Activated CD8-positive, alpha-beta T cell treated with anti-CD3 and anti-CD28 coated beads for 36 hours (primary cell): ENCODE measurements at regions not wholly inside any gene's neighbourhood (a gene's known extent, or its start where the extent isn't known, plus 50 kb on each side); places are given as distances from the start of the nearest gene placed in this dataset.
"Not testable (repeated sequence)": the region's sequence is repeated elsewhere in the genome, so short reads cannot be mapped to it uniquely, and the experiment has no call there.

Source experiments
- ATAC-seq: fragments of 200-7000 bp; cut with Tn5 transposase; one replicate; pipeline ENCODE4 v1.10.0; 2021; ENCODE audit warnings: mild to moderate bottlenecking, moderate library complexity
- CTCF ChIA-PET: fragments of 350-600 bp; sonication (Branson Sonifier 250); formaldehyde crosslinking; loops from one replicate; lab custom pipeline; 2021; ENCODE audit warnings: antibody characterized with exemption; lab: Charles Lee
- POLR2A ChIA-PET: fragments of 350-600 bp; sonication (Branson Sonifier 250); formaldehyde crosslinking; loops from one replicate; lab custom pipeline; 2021; ENCODE audit warnings: antibody characterized with exemption; lab: Charles Lee
- DNase-seq: peaks from one replicate; pipeline ENCODE4 v3.0.0-alpha.2; 2020
- H3K27ac Mint-ChIP-seq: one replicate; pipeline ENCODE4 v1.8.0; 2021; ENCODE audit warnings: mild to moderate bottlenecking, mixed read lengths
- H3K27me3 Mint-ChIP-seq: one replicate; pipeline ENCODE4 v1.8.0; 2021; ENCODE audit warnings: mixed read lengths
- H3K36me3 Mint-ChIP-seq: one replicate; pipeline ENCODE4 v1.8.0; 2021; ENCODE audit warnings: low read depth, mixed read lengths
- H3K4me1 Mint-ChIP-seq: one replicate; pipeline ENCODE4 v1.8.0; 2021; ENCODE audit warnings: low read depth, mixed read lengths
- H3K4me3 Mint-ChIP-seq: one replicate; pipeline ENCODE4 v1.8.0; 2021; ENCODE audit warnings: mild to moderate bottlenecking, moderate library complexity, mixed read lengths
- H3K9me3 Mint-ChIP-seq: one replicate; pipeline ENCODE4 v1.8.0; 2021; ENCODE audit warnings: mixed read lengths
- CTCF ChIP-seq: fragments of 200-600 bp; IDR thresholded peaks from one replicate; pipeline ENCODE4 v1.8.0; 2022; ENCODE audit warnings: antibody characterized with exemption, mild to moderate bottlenecking
- intact Hi-C: fragments of 100-400 bp; cut with micrococcal nuclease; formaldehyde crosslinking; loops from one replicate; pipeline ENCODE4 v1.10.0; 2022

- Mint-ChIP-seq H3K4me3 (no peak overlapping the region), H3K4me1 (no peaks in the 10 kb centered on the region), H3K27ac (no peak overlapping the region), H3K9me3 (peaks cover 11% of the 10 kb centered on the region), H3K27me3 (no peaks in the 10 kb centered on the region), H3K36me3 (no peaks in the 10 kb centered on the region)
- ChIA-PET CTCF (no interaction called here), POLR2A (no interaction called here)
- TF ChIP-seq CTCF: no peak
- intact Hi-C loops: no loop called here
- ATAC-seq: no peak
- no peak for DNase-seq
These were observed 921.8 kb upstream of the PCDH10 start for GRCh38 chr4:132227151-132227856.

GRCh38 chr4:132227857-132228165 lies 921.3 kb upstream of the PCDH10 start:
- H3K9me3 Mint-ChIP-seq: peaks cover 10% of the 10 kb centered on the region
- H3K27me3 Mint-ChIP-seq, H3K4me3 Mint-ChIP-seq, H3K36me3 Mint-ChIP-seq, ATAC-seq, intact Hi-C loops, H3K27ac Mint-ChIP-seq, CTCF ChIA-PET, POLR2A ChIA-PET, H3K4me1 Mint-ChIP-seq: not testable (repeated sequence)
- peak; percentile 17 for DNase-seq

- ATAC-seq (no peak), DNase-seq (no peak)
- intact Hi-C loops: no loop called here
- ChIA-PET POLR2A (no interaction called here), CTCF (no interaction called here)
- H3K36me3 Mint-ChIP-seq: no peaks in the 10 kb centered on the region
- no peak for TF ChIP-seq CTCF
- no peaks in the 10 kb centered on the region for H3K27me3 Mint-ChIP-seq
- H3K9me3 Mint-ChIP-seq: peaks cover 10% of the 10 kb centered on the region
- H3K4me3 Mint-ChIP-seq: no peak overlapping the region
- H3K4me1 Mint-ChIP-seq: no peaks in the 10 kb centered on the region
- H3K27ac Mint-ChIP-seq: no peak overlapping the region
These were observed 920.4 kb upstream of the PCDH10 start for GRCh38 chr4:132228676-132229075.

- no peaks in the 10 kb centered on the region for H3K4me1 Mint-ChIP-seq
- no peak overlapping the region for H3K4me3 Mint-ChIP-seq
- ChIA-PET POLR2A (no interaction called here), CTCF (no interaction called here)
- H3K9me3 Mint-ChIP-seq: peaks cover 9% of the 10 kb centered on the region
- H3K27ac Mint-ChIP-seq: no peak overlapping the region
- intact Hi-C loops: no loop called here
- TF ChIP-seq CTCF: no peak
- no peak for ATAC-seq
- H3K27me3 Mint-ChIP-seq: no peaks in the 10 kb centered on the region
- no peaks in the 10 kb centered on the region for H3K36me3 Mint-ChIP-seq
- DNase-seq: no peak
These were observed 919.1 kb upstream of the PCDH10 start for GRCh38 chr4:132230025-132230424.

- Mint-ChIP-seq H3K36me3 (no peaks in the 10 kb centered on the region), H3K4me3 (no peak overlapping the region), H3K27ac (no peak overlapping the region), H3K4me1 (no peaks in the 10 kb centered on the region), H3K27me3 (no peaks in the 10 kb centered on the region), H3K9me3 (peaks cover 3% of the 10 kb centered on the region)
- no peak for DNase-seq
- intact Hi-C loops: no loop called here
- TF ChIP-seq CTCF: no peak
- CTCF ChIA-PET: no interaction called here
- ATAC-seq: no peak
- POLR2A ChIA-PET: no interaction called here
These were observed 910.4 kb upstream of the PCDH10 start for GRCh38 chr4:132238697-132239096.

GRCh38 chr4:132240081-132240480 lies 909.0 kb upstream of the PCDH10 start:
- CTCF ChIA-PET: no interaction called here
- no peaks in the 10 kb centered on the region for H3K36me3 Mint-ChIP-seq
- ATAC-seq: no peak

More at GRCh38 chr4:132240081-132240480, 909.0 kb upstream of the PCDH10 start:
- Mint-ChIP-seq H3K27me3 (no peaks in the 10 kb centered on the region), H3K27ac (no peak overlapping the region), H3K4me1 (no peaks in the 10 kb centered on the region), H3K4me3 (no peak overlapping the region), H3K9me3 (peaks cover 3% of the 10 kb centered on the region)
- TF ChIP-seq CTCF: no peak
- intact Hi-C loops: no loop called here
- no peak for DNase-seq
- POLR2A ChIA-PET: no interaction called here
